ENCODE measurements at regions not wholly inside any gene's neighbourhood (a gene's known extent, or its start where the extent isn't known, plus 50 kb on each side); places are given as distances from the start of the nearest gene placed in this dataset.

DNA sequence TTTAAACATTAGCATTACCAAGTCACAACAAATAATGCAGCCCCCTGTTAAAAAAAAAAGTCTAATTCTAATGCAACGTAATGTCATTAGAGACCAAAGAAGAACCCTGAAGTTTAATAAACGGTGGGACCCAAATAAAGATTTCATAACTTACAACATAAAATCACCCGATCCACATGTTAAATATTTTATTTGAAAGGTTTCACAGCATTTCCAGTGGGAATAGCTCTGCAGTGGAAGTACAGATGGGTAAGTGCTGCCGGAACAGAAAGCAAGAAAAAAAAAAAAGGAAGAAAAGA, 320.6 kb upstream of the ZMIZ1 start:
- no peak for TF ChIP-seq EZH2 (IDR thresholded peaks at IDR 0.05; ENCODE audit: borderline replicate concordance, low read length)
- TF ChIP-seq, protein P1, sequence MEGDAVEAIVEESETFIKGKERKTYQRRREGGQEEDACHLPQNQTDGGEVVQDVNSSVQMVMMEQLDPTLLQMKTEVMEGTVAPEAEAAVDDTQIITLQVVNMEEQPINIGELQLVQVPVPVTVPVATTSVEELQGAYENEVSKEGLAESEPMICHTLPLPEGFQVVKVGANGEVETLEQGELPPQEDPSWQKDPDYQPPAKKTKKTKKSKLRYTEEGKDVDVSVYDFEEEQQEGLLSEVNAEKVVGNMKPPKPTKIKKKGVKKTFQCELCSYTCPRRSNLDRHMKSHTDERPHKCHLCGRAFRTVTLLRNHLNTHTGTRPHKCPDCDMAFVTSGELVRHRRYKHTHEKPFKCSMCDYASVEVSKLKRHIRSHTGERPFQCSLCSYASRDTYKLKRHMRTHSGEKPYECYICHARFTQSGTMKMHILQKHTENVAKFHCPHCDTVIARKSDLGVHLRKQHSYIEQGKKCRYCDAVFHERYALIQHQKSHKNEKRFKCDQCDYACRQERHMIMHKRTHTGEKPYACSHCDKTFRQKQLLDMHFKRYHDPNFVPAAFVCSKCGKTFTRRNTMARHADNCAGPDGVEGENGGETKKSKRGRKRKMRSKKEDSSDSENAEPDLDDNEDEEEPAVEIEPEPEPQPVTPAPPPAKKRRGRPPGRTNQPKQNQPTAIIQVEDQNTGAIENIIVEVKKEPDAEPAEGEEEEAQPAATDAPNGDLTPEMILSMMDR (IDR thresholded peaks at IDR 0.05; ENCODE audit: low read length), result no peak
- Histone ChIP-seq H3K9ac (ENCODE audit: low read length) (no peak overlapping the region), H3K79me2 (ENCODE audit: insufficient read depth, low read length) (no peaks in the 10 kb centered on the region), H3K4me2 (ENCODE audit: low read length) (no peak overlapping the region), H3F3A (ENCODE audit: insufficient read depth, low read length) (no peaks in the 10 kb centered on the region), H3K36me3 (ENCODE audit: insufficient read depth, low read length) (no peaks in the 10 kb centered on the region), H4K20me1 (ENCODE audit: insufficient read depth, low read length) (no peaks in the 10 kb centered on the region), H3K9me3 (ENCODE audit: low read length) (no peaks in the 10 kb centered on the region), H3K4me3 (ENCODE audit: low read depth, low read length, poor library complexity, severe bottlenecking) (no peak overlapping the region), H3K9me2 (ENCODE audit: low read depth, low read length) (no peaks in the 10 kb centered on the region), H2AFZ (ENCODE audit: low read length) (no peak overlapping the region), H3K27ac (ENCODE audit: low read depth, low read length, poor library complexity, severe bottlenecking) (no peak overlapping the region), H3K4me1 (ENCODE audit: insufficient read depth, low read length, severe bottlenecking) (no peaks in the 10 kb centered on the region), H3K27me3 (ENCODE audit: insufficient read depth, low read length) (no peaks in the 10 kb centered on the region; the same call in 1 of the 2 replicates)

GRCh38 chr10:78749200-78749599, 319.6 kb upstream of the ZMIZ1 start:
- Histone ChIP-seq H3K36me3 (ENCODE audit: insufficient read depth, low read length) (no peaks in the 10 kb centered on the region), H3K27ac (ENCODE audit: low read depth, low read length, poor library complexity, severe bottlenecking) (no peak overlapping the region), H3K4me1 (ENCODE audit: insufficient read depth, low read length, severe bottlenecking) (no peaks in the 10 kb centered on the region), H3K79me2 (ENCODE audit: insufficient read depth, low read length) (no peaks in the 10 kb centered on the region), H3K9ac (ENCODE audit: low read length) (no peak overlapping the region), H4K20me1 (ENCODE audit: insufficient read depth, low read length) (no peaks in the 10 kb centered on the region), H3F3A (ENCODE audit: insufficient read depth, low read length) (no peaks in the 10 kb centered on the region), H3K9me2 (ENCODE audit: low read depth, low read length) (no peaks in the 10 kb centered on the region), H3K4me2 (ENCODE audit: low read length) (no peak overlapping the region), H3K4me3 (ENCODE audit: low read depth, low read length, poor library complexity, severe bottlenecking) (no peak overlapping the region), H2AFZ (ENCODE audit: low read length) (no peak overlapping the region), H3K9me3 (ENCODE audit: low read length) (no peaks in the 10 kb centered on the region), H3K27me3 (ENCODE audit: insufficient read depth, low read length) (no peaks in the 10 kb centered on the region; the same call in 1 of the 2 replicates)
- no peak for TF ChIP-seq EZH2 (IDR thresholded peaks at IDR 0.05; ENCODE audit: borderline replicate concordance, low read length)
- TF ChIP-seq, protein P1 (IDR thresholded peaks at IDR 0.05; ENCODE audit: low read length), result no peak

- Histone ChIP-seq H3K9me3 (ENCODE audit: low read length) (no peaks in the 10 kb centered on the region), H3F3A (ENCODE audit: insufficient read depth, low read length) (no peaks in the 10 kb centered on the region), H3K4me3 (ENCODE audit: low read depth, low read length, poor library complexity, severe bottlenecking) (no peak overlapping the region), H3K9me2 (ENCODE audit: low read depth, low read length) (no peaks in the 10 kb centered on the region), H4K20me1 (ENCODE audit: insufficient read depth, low read length) (no peaks in the 10 kb centered on the region), H3K36me3 (ENCODE audit: insufficient read depth, low read length) (no peaks in the 10 kb centered on the region), H3K79me2 (ENCODE audit: insufficient read depth, low read length) (no peaks in the 10 kb centered on the region), H3K27ac (ENCODE audit: low read depth, low read length, poor library complexity, severe bottlenecking) (no peak overlapping the region), H3K4me2 (ENCODE audit: low read length) (no peak overlapping the region), H3K4me1 (ENCODE audit: insufficient read depth, low read length, severe bottlenecking) (no peaks in the 10 kb centered on the region), H3K27me3 (ENCODE audit: insufficient read depth, low read length) (no peaks in the 10 kb centered on the region; the same call in 1 of the 2 replicates), H3K9ac (ENCODE audit: low read length) (no peak overlapping the region), H2AFZ (ENCODE audit: low read length) (no peak overlapping the region)
- TF ChIP-seq, protein P1 (IDR thresholded peaks at IDR 0.05; ENCODE audit: low read length), result no peak
- TF ChIP-seq EZH2 (IDR thresholded peaks at IDR 0.05; ENCODE audit: borderline replicate concordance, low read length), result no peak
Measured at GRCh38 chr10:78749898-78750297, 318.9 kb upstream of the ZMIZ1 start.
